ENCODE measurements at regions not wholly inside any gene's neighbourhood (a gene's known extent, or its start where the extent isn't known, plus 50 kb on each side); places are given as distances from the start of the nearest gene placed in this dataset.

DNA sequence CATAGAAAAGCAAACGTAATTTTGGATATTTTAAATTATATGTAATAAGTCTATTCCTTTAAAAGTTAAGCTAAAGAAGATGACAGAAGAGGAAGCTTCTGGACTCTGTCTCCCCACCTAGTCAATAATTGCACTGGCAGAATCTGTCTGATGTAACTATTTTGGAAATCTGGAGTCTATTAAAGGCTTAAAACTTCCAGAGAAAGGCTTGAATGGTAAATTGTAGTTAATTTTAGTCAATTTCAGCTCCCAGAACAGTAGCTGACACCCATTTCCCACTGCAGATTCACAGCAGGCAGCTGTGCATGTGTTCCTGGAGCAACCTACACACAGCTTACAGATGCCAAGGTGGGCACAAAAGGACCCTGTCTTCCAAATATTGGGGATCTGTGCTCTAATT is 304.1 kb downstream of the PCDH20 start:
- 41 to 64% (median 59%) methylated on average over 1 of the region's 1 CpG for WGBS, 4 donors
- DNase-seq, result no peak
- no peaks in the 10 kb centered on the region for H3K4me1 ChIP-seq
- H3K27ac ChIP-seq, result no peak overlapping the region
- intact Hi-C loops (cut with DNase I), result no loop called here
- TF ChIP-seq, protein P1, sequence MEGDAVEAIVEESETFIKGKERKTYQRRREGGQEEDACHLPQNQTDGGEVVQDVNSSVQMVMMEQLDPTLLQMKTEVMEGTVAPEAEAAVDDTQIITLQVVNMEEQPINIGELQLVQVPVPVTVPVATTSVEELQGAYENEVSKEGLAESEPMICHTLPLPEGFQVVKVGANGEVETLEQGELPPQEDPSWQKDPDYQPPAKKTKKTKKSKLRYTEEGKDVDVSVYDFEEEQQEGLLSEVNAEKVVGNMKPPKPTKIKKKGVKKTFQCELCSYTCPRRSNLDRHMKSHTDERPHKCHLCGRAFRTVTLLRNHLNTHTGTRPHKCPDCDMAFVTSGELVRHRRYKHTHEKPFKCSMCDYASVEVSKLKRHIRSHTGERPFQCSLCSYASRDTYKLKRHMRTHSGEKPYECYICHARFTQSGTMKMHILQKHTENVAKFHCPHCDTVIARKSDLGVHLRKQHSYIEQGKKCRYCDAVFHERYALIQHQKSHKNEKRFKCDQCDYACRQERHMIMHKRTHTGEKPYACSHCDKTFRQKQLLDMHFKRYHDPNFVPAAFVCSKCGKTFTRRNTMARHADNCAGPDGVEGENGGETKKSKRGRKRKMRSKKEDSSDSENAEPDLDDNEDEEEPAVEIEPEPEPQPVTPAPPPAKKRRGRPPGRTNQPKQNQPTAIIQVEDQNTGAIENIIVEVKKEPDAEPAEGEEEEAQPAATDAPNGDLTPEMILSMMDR (IDR thresholded peaks at IDR 0.05), result no peak
- TF ChIP-seq POLR2A (IDR thresholded peaks at IDR 0.05), result no peak
- ATAC-seq, result no peak
- H3K4me3 ChIP-seq, result no peak overlapping the region
- no peaks in the 10 kb centered on the region for H3K27me3 ChIP-seq
- no peaks in the 10 kb centered on the region for H3K36me3 ChIP-seq
- H3K9me3 ChIP-seq, result peaks cover 0 to 3% (median 0%) of the 10 kb centered on the region in 12 donors

DNA sequence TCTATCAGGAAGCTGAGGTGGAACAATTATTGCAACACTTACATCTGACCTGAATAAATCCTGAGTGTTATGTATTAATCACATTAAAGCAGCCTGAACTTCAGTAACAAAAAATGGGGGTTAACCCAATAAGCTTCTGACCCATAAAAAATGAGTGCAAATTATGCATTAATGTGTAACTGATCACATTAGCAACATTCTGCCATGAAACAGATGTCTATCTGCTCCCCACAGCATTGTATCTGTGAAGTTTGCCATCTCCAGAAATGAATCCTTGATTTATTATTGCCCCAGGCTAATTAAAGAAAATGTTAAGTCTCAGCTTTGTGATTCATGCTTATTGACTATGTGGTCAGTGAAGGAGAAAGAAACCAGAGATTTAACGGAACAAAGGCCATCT is 304.9 kb downstream of the PCDH20 start:
- Histone ChIP-seq H3K4me1 (no peaks in the 10 kb centered on the region), H3K4me3 (no peak overlapping the region), H3K27me3 (no peaks in the 10 kb centered on the region), H3K27ac (no peak overlapping the region), H3K9me3 (peaks cover 0 to 3% (median 0%) of the 10 kb centered on the region in 12 donors), H3K36me3 (no peaks in the 10 kb centered on the region)
- WGBS, 4 donors, result 71 to 84% (median 79%) methylated on average over 1 of the region's 1 CpG
- ATAC-seq, result no peak
- TF ChIP-seq POLR2A (IDR thresholded peaks at IDR 0.05), result no peak
- TF ChIP-seq, protein P1 (IDR thresholded peaks at IDR 0.05), result no peak
- DNase-seq, result no peak
- intact Hi-C loops (cut with DNase I), result no loop called here

DNA sequence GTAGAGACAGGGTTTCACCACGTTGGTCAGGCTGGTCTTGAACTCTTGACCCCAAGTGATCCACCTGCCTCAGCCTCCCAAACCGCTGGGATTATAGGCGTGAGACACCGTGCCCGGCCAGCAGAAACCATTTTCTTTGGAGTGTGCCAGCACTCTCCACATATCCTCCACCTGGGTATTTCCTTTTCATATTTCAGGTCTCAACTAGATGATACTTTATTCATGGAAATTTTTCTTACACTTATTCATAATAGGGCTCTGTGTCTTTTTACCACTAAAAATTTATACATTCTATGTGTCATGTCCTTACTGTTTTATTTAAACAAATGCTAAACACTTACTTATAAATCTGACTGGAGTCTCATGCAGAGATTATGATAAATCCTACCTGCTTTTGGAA is 305.9 kb downstream of the PCDH20 start:
- intact Hi-C loops (cut with DNase I), result no loop called here
- Histone ChIP-seq H3K4me1 (no peaks in the 10 kb centered on the region), H3K27me3 (no peaks in the 10 kb centered on the region), H3K27ac (no peak overlapping the region), H3K36me3 (no peaks in the 10 kb centered on the region), H3K9me3 (peaks cover 0 to 3% (median 0%) of the 10 kb centered on the region in 12 donors), H3K4me3 (no peak overlapping the region)
- no peak for TF ChIP-seq POLR2A (IDR thresholded peaks at IDR 0.05)
- TF ChIP-seq, protein P1 (IDR thresholded peaks at IDR 0.05), result no peak
- 84 to 91% (median 89%) methylated on average over 5 of the region's 5 CpGs for WGBS, 4 donors
- DNase-seq (no peak), ATAC-seq (no peak)

DNA sequence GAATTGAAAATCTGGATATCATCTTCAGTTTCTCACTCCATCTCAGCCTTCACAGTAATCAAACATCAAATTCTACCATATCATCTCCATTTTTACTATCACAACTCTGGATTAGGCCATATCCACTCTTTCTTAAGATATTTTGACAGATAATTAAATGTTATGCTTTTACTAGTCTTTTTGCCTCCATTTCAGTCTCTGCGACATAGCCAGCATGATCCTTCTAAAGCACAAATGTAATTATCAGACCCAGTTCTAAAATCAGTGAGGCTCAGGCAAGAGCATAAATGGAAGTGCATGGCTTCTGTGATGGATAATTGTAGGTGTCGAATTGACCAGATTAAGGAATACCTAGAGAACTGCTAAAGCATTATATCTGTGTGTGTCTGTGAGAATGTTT is 307.7 kb downstream of the PCDH20 start:
- 88 to 94% (median 92%) methylated on average over 2 of the region's 2 CpGs for WGBS, 4 donors
- Histone ChIP-seq H3K4me3 (no peak overlapping the region), H3K27me3 (no peaks in the 10 kb centered on the region), H3K36me3 (no peaks in the 10 kb centered on the region), H3K27ac (no peak overlapping the region), H3K9me3 (peaks cover 0 to 3% (median 0%) of the 10 kb centered on the region in 12 donors), H3K4me1 (no peaks in the 10 kb centered on the region)
- no peak for DNase-seq
- intact Hi-C loops (cut with DNase I), result no loop called here
- TF ChIP-seq POLR2A (IDR thresholded peaks at IDR 0.05), result no peak
- TF ChIP-seq, protein P1 (IDR thresholded peaks at IDR 0.05), result no peak
- no peak for ATAC-seq

All from heart left ventricle (tissue), 16 donors.